NCI-H1092 (cell line): ENCODE measurements at regions not wholly inside any gene's neighbourhood (a gene's known extent, or its start where the extent isn't known, plus 50 kb on each side); places are given as distances from the start of the nearest gene placed in this dataset.
"Not testable (repeated sequence)": the region's sequence is repeated elsewhere in the genome, so short reads cannot be mapped to it uniquely, and the experiment has no call there.

Source experiments
- DNase-seq: peaks from one replicate; lab custom pipeline; 2025; lab: John Stamatoyannopoulos, UW

- no peak for DNase-seq
Measured at GRCh38 chr3:118766306-118766669, 268.4 kb downstream of the IGSF11 start.

- no peak for DNase-seq
Measured at GRCh38 chr3:118772036-118772435, 262.6 kb downstream of the IGSF11 start.

- no peak for DNase-seq
Measured at GRCh38 chr3:118772547-118773011, 262.1 kb downstream of the IGSF11 start.

- no peak for DNase-seq
Measured at GRCh38 chr3:118775021-118775420, 259.6 kb downstream of the IGSF11 start.

GRCh38 chr3:118778201-118778600 is 256.4 kb downstream of the IGSF11 start:
- DNase-seq: no peak

- no peak for DNase-seq
Measured at GRCh38 chr3:118781232-118781631, 253.4 kb downstream of the IGSF11 start.

GRCh38 chr3:118781839-118782238 is 252.8 kb downstream of the IGSF11 start:
- DNase-seq: peak; percentile 3

GRCh38 chr3:118782755-118783202 is 251.9 kb downstream of the IGSF11 start:
- no peak for DNase-seq

- DNase-seq: no peak
Measured at GRCh38 chr3:118785415-118785814, 249.2 kb downstream of the IGSF11 start.

GRCh38 chr3:118791246-118791645 is 243.4 kb downstream of the IGSF11 start:
- no peak for DNase-seq

- DNase-seq: no peak
Measured at GRCh38 chr3:118792191-118792590, 242.5 kb downstream of the IGSF11 start.

- no peak for DNase-seq
Measured at GRCh38 chr3:118793176-118793575, 241.5 kb downstream of the IGSF11 start.

GRCh38 chr3:118799303-118799702 is 235.3 kb downstream of the IGSF11 start:
- no peak for DNase-seq

- peak; percentile 92 for DNase-seq
Measured at GRCh38 chr3:118801899-118802298, 232.7 kb downstream of the IGSF11 start.

GRCh38 chr3:118802325-118803095 is 232.1 kb downstream of the IGSF11 start:
- peak; percentile 37 for DNase-seq

- peak; percentile 78 for DNase-seq
Measured at GRCh38 chr3:118803096-118803476, 231.6 kb downstream of the IGSF11 start.

GRCh38 chr3:118805007-118805406 is 229.6 kb downstream of the IGSF11 start:
- no peak for DNase-seq

- no peak for DNase-seq
Measured at GRCh38 chr3:118806423-118806822, 228.2 kb downstream of the IGSF11 start.

GRCh38 chr3:118807349-118807748 is 227.3 kb downstream of the IGSF11 start:
- not testable (repeated sequence) for DNase-seq

GRCh38 chr3:118808723-118809122 is 225.9 kb downstream of the IGSF11 start:
- DNase-seq: no peak

- no peak for DNase-seq
Measured at GRCh38 chr3:118809696-118810498, 224.7 kb downstream of the IGSF11 start.

- DNase-seq: no peak
Measured at GRCh38 chr3:118810499-118811035, 224.1 kb downstream of the IGSF11 start.

- no peak for DNase-seq
Measured at GRCh38 chr3:118811236-118811732, 223.4 kb downstream of the IGSF11 start.
